ENCODE measurements at regions not wholly inside any gene's neighbourhood (a gene's known extent, or its start where the extent isn't known, plus 50 kb on each side); places are given as distances from the start of the nearest gene placed in this dataset.
A peak's percentile ranks its signal among the peaks of the same experiment; 100 is the strongest.
"Not testable (repeated sequence)": the region's sequence is repeated elsewhere in the genome, so short reads cannot be mapped to it uniquely, and the experiment has no call there.

- DNase-seq = no peak
Measured at GRCh38 chr7:149681274-149681673, 92.1 kb downstream of the ZNF467 start.

- no peak for DNase-seq
Measured at GRCh38 chr7:149680331-149681025, 92.9 kb downstream of the ZNF467 start.

- DNase-seq = not testable (repeated sequence)
Measured at GRCh38 chr7:149674728-149675385, 98.5 kb downstream of the ZNF467 start.

- DNase-seq = no peak
Measured at GRCh38 chr7:149673006-149673405, 100.4 kb downstream of the ZNF467 start.

- DNase-seq = no peak
Measured at GRCh38 chr7:149670288-149670687, 103.1 kb downstream of the ZNF467 start.

- DNase-seq = no peak
Measured at GRCh38 chr7:149669121-149669818, 104.1 kb downstream of the ZNF467 start.

GRCh38 chr7:149666360-149666945 is 106.9 kb downstream of the ZNF467 start:
- DNase-seq = no peak

- not testable (repeated sequence) for DNase-seq
Measured at GRCh38 chr7:149665618-149666017, 107.8 kb downstream of the ZNF467 start.

GRCh38 chr7:149664666-149665065 is 108.7 kb downstream of the ZNF467 start:
- no peak for DNase-seq

- DNase-seq = no peak
Measured at GRCh38 chr7:149664176-149664575, 109.2 kb downstream of the ZNF467 start.

- DNase-seq = peak; percentile 26
Measured at GRCh38 chr7:149662591-149663095, 110.7 kb downstream of the ZNF467 start.

- DNase-seq = no peak
Measured at GRCh38 chr7:149655784-149656183, 117.6 kb downstream of the ZNF467 start.

- no peak for DNase-seq
Measured at GRCh38 chr7:149654588-149654987, 118.8 kb downstream of the ZNF467 start.

GRCh38 chr7:149650190-149650589 is 123.2 kb downstream of the ZNF467 start:
- not testable (repeated sequence) for DNase-seq

GRCh38 chr7:149644754-149645153 is 128.6 kb downstream of the ZNF467 start:
- DNase-seq = no peak

- DNase-seq = no peak
Measured at GRCh38 chr7:149642589-149642988, 130.8 kb downstream of the ZNF467 start.

GRCh38 chr7:149638566-149639320 is 134.6 kb downstream of the ZNF467 start:
- DNase-seq = no peak

- DNase-seq = no peak
Measured at GRCh38 chr7:149637911-149638565, 135.3 kb downstream of the ZNF467 start.

- no peak for DNase-seq
Measured at GRCh38 chr7:149635561-149636329, 137.6 kb downstream of the ZNF467 start.

GRCh38 chr7:149633976-149634945 is 136.7 kb upstream of the ZNF746 start:
- no peak for DNase-seq

Data from kidney glomerular epithelial cell (primary cell).